DND-41 (cell line): ENCODE measurements at regions not wholly inside any gene's neighbourhood (a gene's known extent, or its start where the extent isn't known, plus 50 kb on each side); places are given as distances from the start of the nearest gene placed in this dataset.
"Not testable (repeated sequence)": the region's sequence is repeated elsewhere in the genome, so short reads cannot be mapped to it uniquely, and the experiment has no call there.

Source experiments
- CTCF ChIP-seq: IDR thresholded peaks from 2 replicates; pipeline ENCODE4 v1.5.1; 2012; ENCODE audit warnings: borderline replicate concordance, low read length, moderate library complexity, mild to moderate bottlenecking; ENCODE audit not compliant: poor library complexity, severe bottlenecking; ENCODE audit errors: extremely low read depth
- EZH2 ChIP-seq: IDR thresholded peaks from 3 replicates; pipeline ENCODE4 v1.6.1; 2012; ENCODE audit warnings: borderline replicate concordance, low read depth, mild to moderate bottlenecking, moderate library complexity, low read length, inconsistent platforms; ENCODE audit not compliant: severe bottlenecking

GRCh38 chr1:149657750-149658149 is 74.1 kb downstream of the PPIAL4C start:
- not testable (repeated sequence) for TF ChIP-seq CTCF, EZH2
